WERI-Rb-1 (cell line): ENCODE measurements at regions not wholly inside any gene's neighbourhood (a gene's known extent, or its start where the extent isn't known, plus 50 kb on each side); places are given as distances from the start of the nearest gene placed in this dataset.

Source experiments
- DNase-seq: peaks from one replicate; pipeline ENCODE4 v3.0.0-alpha.2; 2020
- H3K27ac ChIP-seq: fragments of 250-450 bp; sonication (Bioruptor Pico); 2 replicates; pipeline ENCODE4 v1.5.1; 2020; ENCODE audit warnings: mild to moderate bottlenecking, moderate library complexity
- H3K27me3 ChIP-seq: fragments of 250-450 bp; sonication (Bioruptor Pico); 2 replicates; pipeline ENCODE4 v1.5.1; 2021; ENCODE audit warnings: mild to moderate bottlenecking, low read depth, moderate library complexity; ENCODE audit not compliant: insufficient read depth, severe bottlenecking
- H3K36me3 ChIP-seq: fragments of 250-450 bp; sonication (Bioruptor Pico); 2 replicates; pipeline ENCODE4 v1.5.1; 2020; ENCODE audit warnings: mild to moderate bottlenecking, moderate library complexity
- H3K4me3 ChIP-seq: 2 replicates; pipeline ENCODE4 v1.5.1; 2011; ENCODE audit warnings: low read depth, mild to moderate bottlenecking, control low read depth, low read length
- H3K9me3 ChIP-seq: fragments of 250-450 bp; sonication (Bioruptor Pico); 2 replicates; pipeline ENCODE4 v1.5.1; 2021; ENCODE audit warnings: mild to moderate bottlenecking, moderate library complexity; ENCODE audit not compliant: severe bottlenecking
- CTCF ChIP-seq: IDR thresholded peaks from 2 replicates; pipeline ENCODE4 v1.5.1; 2011; ENCODE audit warnings: low read depth, mild to moderate bottlenecking, control low read depth, inconsistent platforms, low read length

GRCh38 chr20:43855803-43856202 lies 58.8 kb upstream of the TOX2 start:
- H3K27ac ChIP-seq = no peak overlapping the region
- DNase-seq = no peak
- peaks cover 41% of the 10 kb centered on the region for H3K27me3 ChIP-seq
- no peaks in the 10 kb centered on the region for H3K9me3 ChIP-seq
- no peaks in the 10 kb centered on the region for H3K36me3 ChIP-seq
- H3K4me3 ChIP-seq = no peak overlapping the region
- no peak for TF ChIP-seq CTCF

GRCh38 chr20:43853918-43854317 lies 60.7 kb upstream of the TOX2 start:
- no peaks in the 10 kb centered on the region for H3K36me3 ChIP-seq
- peaks cover 36% of the 10 kb centered on the region for H3K27me3 ChIP-seq
- no peaks in the 10 kb centered on the region for H3K9me3 ChIP-seq
- H3K4me3 ChIP-seq = no peak overlapping the region
- no peak for TF ChIP-seq CTCF
- no peak overlapping the region for H3K27ac ChIP-seq
- DNase-seq = no peak

GRCh38 chr20:43853174-43853803 lies 61.4 kb upstream of the TOX2 start:
- DNase-seq = no peak
- Histone ChIP-seq H3K36me3 (no peaks in the 10 kb centered on the region), H3K27me3 (peaks cover 36% of the 10 kb centered on the region), H3K27ac (no peak overlapping the region), H3K4me3 (no peak overlapping the region), H3K9me3 (no peaks in the 10 kb centered on the region)
- no peak for TF ChIP-seq CTCF

GRCh38 chr20:43849496-43850186 lies 65.0 kb upstream of the TOX2 start:
- TF ChIP-seq CTCF = no peak
- DNase-seq = no peak
- Histone ChIP-seq H3K27ac (no peak overlapping the region), H3K9me3 (no peaks in the 10 kb centered on the region), H3K36me3 (no peaks in the 10 kb centered on the region), H3K27me3 (peaks cover 50% of the 10 kb centered on the region), H3K4me3 (no peak overlapping the region)

- no peak overlapping the region for H3K4me3 ChIP-seq
- no peak for DNase-seq
- TF ChIP-seq CTCF = no peak
- H3K36me3 ChIP-seq = no peaks in the 10 kb centered on the region
- H3K27me3 ChIP-seq = peaks cover 54% of the 10 kb centered on the region
- H3K9me3 ChIP-seq = no peaks in the 10 kb centered on the region
- H3K27ac ChIP-seq = no peak overlapping the region
These were observed 68.1 kb upstream of the TOX2 start for GRCh38 chr20:43846516-43846905.
